SK-N-SH (cell line): ENCODE measurements at regions not wholly inside any gene's neighbourhood (a gene's known extent, or its start where the extent isn't known, plus 50 kb on each side); places are given as distances from the start of the nearest gene placed in this dataset.

Experiments
- CTCF ChIA-PET: fragments of 300-600, 350-600 bp; formaldehyde crosslinking; extraction: SDS; loops from one replicate; lab custom pipeline; 2021; lab: Yijun Ruan, JAX
- POLR2A ChIA-PET: fragments of 350-600 bp; sonication (Branson Sonifier 250); formaldehyde crosslinking; extraction: SDS; loops from one replicate; lab custom pipeline; 2020; ENCODE audit warnings: antibody characterized with exemption, inconsistent platforms; lab: Yijun Ruan, JAX
- DNase-seq: peaks from one replicate; pipeline ENCODE4 v3.0.0; 2012
- H2AFZ ChIP-seq: fragments of 200-600 bp; sonication (generic); 2 replicates; pipeline ENCODE4 v1.8.1; 2016; ENCODE audit warnings: antibody characterized with exemption, mild to moderate bottlenecking, low read depth
- H3F3A ChIP-seq: fragments of 200-600 bp; sonication (generic); replicated peaks from 2 replicates; pipeline ENCODE3; 2016; ENCODE audit warnings: antibody characterized with exemption, mild to moderate bottlenecking; ENCODE audit not compliant: insufficient read depth
- H3K27ac ChIP-seq, 2 experiments: fragments of 200-500 bp in 1 of 2; fragments of 200-600 bp in 1 of 2; sonication (Bioruptor generic) in 1 of 2; sonication (generic), shearing (Covaris generic) in 1 of 2; 2 replicates each; pipeline versions ENCODE4 v1.5.1 to v1.6.1; 2014 to 2016; ENCODE audit warnings: low read depth in 2 of 2, inconsistent platforms in 1 of 2, low read length in 1 of 2, mild to moderate bottlenecking in 1 of 2, mixed read lengths in 1 of 2
- H3K27me3 ChIP-seq: fragments of 200-600 bp; sonication (generic), shearing (Covaris generic); 2 replicates; pipeline ENCODE4 v1.6.1; 2016; ENCODE audit warnings: mixed run types; ENCODE audit not compliant: insufficient read depth
- H3K36me3 ChIP-seq, 2 experiments: fragments of 200-500 bp in 1 of 2; fragments of 200-600 bp in 1 of 2; sonication (Bioruptor generic) in 1 of 2; sonication (generic) in 1 of 2; replicated peaks in 1 of 2; 2 replicates each; pipeline versions ENCODE3 to v1.5.1; 2014 to 2016; ENCODE audit warnings: low read length in 1 of 2, mild to moderate bottlenecking in 1 of 2; ENCODE audit not compliant: insufficient read depth in 2 of 2, control insufficient read depth in 1 of 2
- H3K4me1 ChIP-seq, 2 experiments: fragments of 200-500 bp in 1 of 2; fragments of 200-600 bp in 1 of 2; sonication (Bioruptor generic) in 1 of 2; sonication (generic), shearing (Covaris generic) in 1 of 2; 2 replicates each; pipeline versions ENCODE4 v1.5.1 to v1.6.1; 2014 to 2016; ENCODE audit warnings: low read depth in 1 of 2, low read length in 1 of 2, mixed run types in 1 of 2; ENCODE audit not compliant: insufficient read depth in 2 of 2, control insufficient read depth in 1 of 2
- H3K4me2 ChIP-seq: fragments of 200-600 bp; sonication (generic), shearing (Covaris generic); 2 replicates; pipeline ENCODE4 v1.6.1; 2017; ENCODE audit warnings: mixed run types
- H3K4me3 ChIP-seq, 2 experiments: fragments of 200-500 bp in 1 of 2; fragments of 200-600 bp in 1 of 2; sonication (Bioruptor generic) in 1 of 2; sonication (generic), shearing (Covaris generic) in 1 of 2; 2 replicates each; pipeline versions ENCODE4 v1.5.1 to v1.8.1; 2014 to 2016; ENCODE audit warnings: low read depth in 2 of 2, inconsistent platforms in 1 of 2, low read length in 1 of 2, mild to moderate bottlenecking in 1 of 2, mixed read lengths in 1 of 2, moderate library complexity in 1 of 2
- H3K79me2 ChIP-seq: fragments of 200-600 bp; sonication (generic); 2 replicates; pipeline ENCODE4 v1.8.1; 2017; ENCODE audit warnings: mild to moderate bottlenecking; ENCODE audit not compliant: insufficient read depth
- H3K9ac ChIP-seq: fragments of 200-600 bp; sonication (generic); 2 replicates; pipeline ENCODE4 v1.6.1; 2017; ENCODE audit warnings: mixed run types
- H3K9me2 ChIP-seq: fragments of 200-600 bp; sonication (generic); 2 replicates; pipeline ENCODE4 v1.6.1; 2017; ENCODE audit warnings: mixed run types
- H3K9me3 ChIP-seq: fragments of 200-600 bp; sonication (generic); 2 replicates; pipeline ENCODE4 v1.6.1; 2017; ENCODE audit warnings: mixed run types, mild to moderate bottlenecking, moderate library complexity
- H4K20me1 ChIP-seq: fragments of 200-600 bp; sonication (generic); 2 replicates; pipeline ENCODE4 v1.6.1; 2017; ENCODE audit warnings: mild to moderate bottlenecking, mixed run types; ENCODE audit not compliant: insufficient read depth
- CHD2 ChIP-seq: fragments of 150-350 bp; IDR thresholded peaks from 2 replicates; pipeline ENCODE4 v1.6.1; 2018; ENCODE audit warnings: low read length; ENCODE audit not compliant: partially characterized antibody
- EZH2phosphoT487 ChIP-seq: fragments of 200-600 bp; sonication (generic); IDR thresholded peaks from 2 replicates; pipeline ENCODE4 v1.6.1; 2017; ENCODE audit warnings: low read depth, mixed run types, mild to moderate bottlenecking, antibody characterized with exemption, moderate library complexity, borderline replicate concordance
- FOXJ3 ChIP-seq: sonication (generic); formaldehyde crosslinking; IDR thresholded peaks from 2 replicates; pipeline ENCODE4 v1.5.1; 2020; ENCODE audit warnings: mild to moderate bottlenecking, missing genetic modification reagents
- GABPA ChIP-seq: IDR thresholded peaks from 2 replicates; pipeline ENCODE4 v1.4.0; 2012; ENCODE audit warnings: low read depth, mild to moderate bottlenecking
- MAX ChIP-seq: IDR thresholded peaks from 2 replicates; pipeline ENCODE4 v1.4.0; 2012; ENCODE audit warnings: low read depth
- MEF2A ChIP-seq: IDR thresholded peaks from 2 replicates; pipeline ENCODE4 v1.4.0; 2012; ENCODE audit warnings: low read depth, borderline replicate concordance
- NRF1 ChIP-seq: IDR thresholded peaks from 2 replicates; pipeline ENCODE4 v1.6.1; 2012; ENCODE audit warnings: low read depth, mild to moderate bottlenecking, low read length
- POLR2AphosphoS5 ChIP-seq: IDR thresholded peaks from 2 replicates; pipeline ENCODE4 v1.6.1; 2012; ENCODE audit warnings: low read depth, low read length
- RAD21 ChIP-seq: IDR thresholded peaks from 2 replicates; pipeline ENCODE4 v1.6.1; 2012; ENCODE audit warnings: mild to moderate bottlenecking, low read length
- RFX5 ChIP-seq: IDR thresholded peaks from 2 replicates; pipeline ENCODE4 v1.6.1; 2012; ENCODE audit warnings: mild to moderate bottlenecking, improper control_type of control experiment, low read length
- SIN3A ChIP-seq: IDR thresholded peaks from 2 replicates; pipeline ENCODE4 v1.6.1; 2012; ENCODE audit warnings: low read depth, mild to moderate bottlenecking, low read length, moderate library complexity, borderline replicate concordance
- SMC3 ChIP-seq: IDR thresholded peaks from 2 replicates; pipeline ENCODE4 v1.6.1; 2012; ENCODE audit warnings: low read depth, low read length, improper control_type of control experiment
- TAF1 ChIP-seq: IDR thresholded peaks from 2 replicates; pipeline ENCODE4 v1.6.1; 2012; ENCODE audit warnings: low read depth, mild to moderate bottlenecking, low read length, moderate library complexity, borderline replicate concordance
- TCF12 ChIP-seq: IDR thresholded peaks from 2 replicates; pipeline ENCODE4 v1.4.0; 2012
- TEAD4 ChIP-seq: IDR thresholded peaks from 2 replicates; pipeline ENCODE4 v1.4.0; 2012; ENCODE audit warnings: mild to moderate bottlenecking, borderline replicate concordance; ENCODE audit not compliant: insufficient read depth
- YY1 ChIP-seq: IDR thresholded peaks from 2 replicates; pipeline ENCODE4 v1.4.0; 2012; ENCODE audit warnings: low read depth, mild to moderate bottlenecking
- WGBS: methylation state at CpG from one replicate; pipeline ENCODE4 v1.1.6; 2017; ENCODE audit warnings: low lambda C conversion rate; 5-methylcytosine and 5-hydroxymethylcytosine counted together
- TF ChIP-seq, protein P1 (sequence below): IDR thresholded peaks from 2 replicates; pipeline ENCODE4 v1.6.1; 2012; ENCODE audit warnings: mild to moderate bottlenecking, low read depth, low read length, moderate library complexity

DNA sequence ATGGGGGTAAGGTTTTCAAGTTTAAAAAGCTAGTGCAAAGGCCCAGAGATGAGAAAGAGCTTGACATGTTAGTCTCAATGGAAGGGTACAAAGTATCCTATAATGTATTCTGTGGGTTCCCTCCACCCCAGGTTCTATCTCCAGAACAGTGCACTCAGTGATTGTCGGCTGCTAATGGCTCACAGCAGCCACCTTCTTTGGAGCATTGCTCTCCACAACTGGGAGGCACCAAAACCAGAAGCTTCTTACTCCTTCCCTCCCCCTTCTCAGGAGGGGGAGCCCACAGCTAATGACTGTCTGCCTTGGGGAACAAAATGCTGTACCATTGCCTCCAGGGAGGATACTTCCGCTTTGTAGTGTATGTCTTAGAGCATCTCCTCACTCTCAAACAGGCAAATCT lies 439.4 kb upstream of the RBMS3 start:
- ChIA-PET CTCF (no interaction called here), POLR2A (no interaction called here)
- no peak overlapping the region for H3K27ac ChIP-seq
- TF ChIP-seq, protein P1, sequence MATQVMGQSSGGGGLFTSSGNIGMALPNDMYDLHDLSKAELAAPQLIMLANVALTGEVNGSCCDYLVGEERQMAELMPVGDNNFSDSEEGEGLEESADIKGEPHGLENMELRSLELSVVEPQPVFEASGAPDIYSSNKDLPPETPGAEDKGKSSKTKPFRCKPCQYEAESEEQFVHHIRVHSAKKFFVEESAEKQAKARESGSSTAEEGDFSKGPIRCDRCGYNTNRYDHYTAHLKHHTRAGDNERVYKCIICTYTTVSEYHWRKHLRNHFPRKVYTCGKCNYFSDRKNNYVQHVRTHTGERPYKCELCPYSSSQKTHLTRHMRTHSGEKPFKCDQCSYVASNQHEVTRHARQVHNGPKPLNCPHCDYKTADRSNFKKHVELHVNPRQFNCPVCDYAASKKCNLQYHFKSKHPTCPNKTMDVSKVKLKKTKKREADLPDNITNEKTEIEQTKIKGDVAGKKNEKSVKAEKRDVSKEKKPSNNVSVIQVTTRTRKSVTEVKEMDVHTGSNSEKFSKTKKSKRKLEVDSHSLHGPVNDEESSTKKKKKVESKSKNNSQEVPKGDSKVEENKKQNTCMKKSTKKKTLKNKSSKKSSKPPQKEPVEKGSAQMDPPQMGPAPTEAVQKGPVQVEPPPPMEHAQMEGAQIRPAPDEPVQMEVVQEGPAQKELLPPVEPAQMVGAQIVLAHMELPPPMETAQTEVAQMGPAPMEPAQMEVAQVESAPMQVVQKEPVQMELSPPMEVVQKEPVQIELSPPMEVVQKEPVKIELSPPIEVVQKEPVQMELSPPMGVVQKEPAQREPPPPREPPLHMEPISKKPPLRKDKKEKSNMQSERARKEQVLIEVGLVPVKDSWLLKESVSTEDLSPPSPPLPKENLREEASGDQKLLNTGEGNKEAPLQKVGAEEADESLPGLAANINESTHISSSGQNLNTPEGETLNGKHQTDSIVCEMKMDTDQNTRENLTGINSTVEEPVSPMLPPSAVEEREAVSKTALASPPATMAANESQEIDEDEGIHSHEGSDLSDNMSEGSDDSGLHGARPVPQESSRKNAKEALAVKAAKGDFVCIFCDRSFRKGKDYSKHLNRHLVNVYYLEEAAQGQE, result no peak
- TF ChIP-seq NRF1, result no peak
- no peak for TF ChIP-seq EZH2phosphoT487
- no peak for TF ChIP-seq RAD21
- no peak for TF ChIP-seq CHD2
- no peak for TF ChIP-seq SMC3
- no peak for TF ChIP-seq SIN3A
- no peak for TF ChIP-seq RFX5
- TF ChIP-seq TEAD4, result no peak
- no peak for TF ChIP-seq TCF12
- no peak for TF ChIP-seq TAF1
- no peak for TF ChIP-seq MAX
- no peak for TF ChIP-seq POLR2AphosphoS5
- no peak for TF ChIP-seq FOXJ3 (CRISPR knock-in tag)
- TF ChIP-seq MEF2A, result no peak
- no peak for TF ChIP-seq GABPA
- no peak for TF ChIP-seq YY1
- DNase-seq, result no peak
- 60% methylated on average over 2 of the region's 2 CpGs for WGBS
- H3K9ac ChIP-seq, result no peak overlapping the region
- no peaks in the 10 kb centered on the region for H3F3A ChIP-seq
- H3K4me2 ChIP-seq, result no peak overlapping the region
- no peaks in the 10 kb centered on the region; the same call in 1 of the 2 replicates for H3K27me3 ChIP-seq
- no peaks in the 10 kb centered on the region for H4K20me1 ChIP-seq
- no peaks in the 10 kb centered on the region for H3K9me2 ChIP-seq
- H3K36me3 ChIP-seq, result no peaks in the 10 kb centered on the region
- H2AFZ ChIP-seq, result no peak overlapping the region
- no peaks in the 10 kb centered on the region; a peak in 2 of 4 replicates for H3K4me1 ChIP-seq
- no peak overlapping the region for H3K4me3 ChIP-seq
- H3K79me2 ChIP-seq, result no peaks in the 10 kb centered on the region
- no peaks in the 10 kb centered on the region for H3K9me3 ChIP-seq
